Endothelial cell of umbilical vein (primary cell): ENCODE measurements at regions not wholly inside any gene's neighbourhood (a gene's known extent, or its start where the extent isn't known, plus 50 kb on each side); places are given as distances from the start of the nearest gene placed in this dataset.

Experiments used
- BruUV-seq: library from RNA; stranded (reverse); fragments of 400-500 nt; replicated peaks from 2 replicates; lab custom pipeline; 2021; lab: Mats Ljungman, UMichigan
- CTCF ChIA-PET: fragments of 300-600, 350-600 bp; sonication (Branson Sonifier 250); formaldehyde crosslinking; loops from one replicate; lab custom pipeline; 2021; ENCODE audit warnings: antibody characterized with exemption, inconsistent platforms; lab: Charles Lee
- POLR2A ChIA-PET: fragments of 300-600, 350-600 bp; sonication (Branson Sonifier 250); formaldehyde crosslinking; loops from one replicate; lab custom pipeline; 2021; ENCODE audit warnings: antibody characterized with exemption, inconsistent platforms; lab: Charles Lee
- DNase-seq: peaks from one replicate; pipeline ENCODE4 v3.0.0-alpha.2; 2011; ENCODE audit warnings: low read depth, low spot score
- FAIRE-seq: peaks from 2 replicates; lab custom pipeline; 2011; peaks lifted over from hg19 to GRCh38; lab: Jason Lieb, UNC
- H2AFZ ChIP-seq: 2 replicates; pipeline ENCODE4 v1.6.0; 2012; ENCODE audit warnings: low read depth, low read length, control low read depth, inconsistent platforms
- H3K27ac ChIP-seq: 2 replicates; pipeline ENCODE4 v1.5.1; 2011; ENCODE audit warnings: low read depth, mild to moderate bottlenecking, control low read depth, low read length, moderate library complexity; ENCODE audit not compliant: insufficient read depth
- H3K27me3 ChIP-seq, 2 experiments: 2 replicates each; pipeline versions ENCODE4 v1.6.0 to v1.6.1; 2011; ENCODE audit warnings: low read length in 2 of 2, mixed read lengths in 1 of 2; ENCODE audit not compliant: control insufficient read depth in 2 of 2, insufficient read depth in 2 of 2
- H3K36me3 ChIP-seq, 2 experiments: 2 replicates in 1 of 2; 3 replicates in 1 of 2; pipeline ENCODE4 v1.5.1; 2011; ENCODE audit warnings: low read length in 2 of 2, mild to moderate bottlenecking in 1 of 2, moderate library complexity in 1 of 2; ENCODE audit not compliant: control insufficient read depth in 2 of 2, insufficient read depth in 2 of 2; ENCODE audit errors: extremely low read depth in 1 of 2
- H3K4me1 ChIP-seq: 3 replicates; pipeline ENCODE4 v1.5.1; 2011; ENCODE audit warnings: mild to moderate bottlenecking, low read length; ENCODE audit not compliant: control insufficient read depth, insufficient read depth; ENCODE audit errors: extremely low read depth
- H3K4me2 ChIP-seq: 2 replicates; pipeline ENCODE4 v1.6.1; 2011; ENCODE audit warnings: low read length, control low read depth, mixed read lengths; ENCODE audit not compliant: insufficient read depth
- H3K4me3 ChIP-seq, 3 experiments: fragments of 200-600 bp in 1 of 3; sonication (generic), shearing (Covaris generic) in 1 of 3; replicated peaks in 1 of 3; 2 replicates each; pipeline ENCODE4 v1.5.1; 2011 to 2016; ENCODE audit warnings: control low read depth in 3 of 3, low read length in 3 of 3, mild to moderate bottlenecking in 2 of 3, inconsistent platforms in 1 of 3, low read depth in 1 of 3, moderate library complexity in 1 of 3; ENCODE audit not compliant: insufficient read depth in 1 of 3
- H3K79me2 ChIP-seq: 2 replicates; pipeline ENCODE4 v1.6.0; 2012; ENCODE audit warnings: low read length, inconsistent platforms; ENCODE audit not compliant: control insufficient read depth, insufficient read depth
- H3K9ac ChIP-seq: replicated peaks from 2 replicates; pipeline ENCODE3; 2011; ENCODE audit warnings: low read length, control low read depth; ENCODE audit not compliant: insufficient read depth; ENCODE audit errors: extremely low read depth
- H3K9me1 ChIP-seq: replicated peaks from 3 replicates; pipeline ENCODE4 v1.6.0; 2011; ENCODE audit warnings: mild to moderate bottlenecking, low read length; ENCODE audit not compliant: control insufficient read depth, insufficient read depth; ENCODE audit errors: extremely low read depth
- H3K9me3 ChIP-seq: replicated peaks from 2 replicates; pipeline ENCODE4 v1.5.1; 2012; ENCODE audit warnings: low read length, inconsistent platforms; ENCODE audit not compliant: control insufficient read depth, insufficient read depth
- H4K20me1 ChIP-seq: replicated peaks from 2 replicates; pipeline ENCODE3; 2011; ENCODE audit warnings: mild to moderate bottlenecking, low read length; ENCODE audit not compliant: control insufficient read depth, insufficient read depth; ENCODE audit errors: extremely low read depth
- EZH2 ChIP-seq: IDR thresholded peaks from 2 replicates; pipeline ENCODE4 v1.6.1; 2012; ENCODE audit warnings: borderline replicate concordance, low read depth, mild to moderate bottlenecking, moderate library complexity, low read length, inconsistent platforms; ENCODE audit not compliant: severe bottlenecking
- FOS ChIP-seq: IDR thresholded peaks from 2 replicates; pipeline ENCODE4 v1.6.1; 2011; ENCODE audit warnings: mild to moderate bottlenecking, low read length, moderate library complexity, borderline replicate concordance; ENCODE audit not compliant: insufficient read depth
- GATA2 ChIP-seq: IDR thresholded peaks from 2 replicates; pipeline ENCODE4 v1.7.0; 2011; ENCODE audit warnings: low read depth, mild to moderate bottlenecking, moderate library complexity, mixed read lengths, low read length; ENCODE audit not compliant: insufficient read length, insufficient read depth
- JUN ChIP-seq: IDR thresholded peaks from 2 replicates; pipeline ENCODE4 v1.6.1; 2011; ENCODE audit warnings: borderline replicate concordance, low read depth; ENCODE audit not compliant: insufficient read length, insufficient read depth
- MAX ChIP-seq: IDR thresholded peaks from 2 replicates; pipeline ENCODE4 v1.6.1; 2011; ENCODE audit not compliant: insufficient read depth, insufficient read length
- MYC ChIP-seq: IDR thresholded peaks from one replicate; pipeline ENCODE4 v1.6.1; 2011; ENCODE audit warnings: mild to moderate bottlenecking, low read depth, low read length
- POLR2A ChIP-seq: IDR thresholded peaks from 2 replicates; pipeline ENCODE4 v1.6.1; 2012; ENCODE audit warnings: low read depth, mild to moderate bottlenecking, control low read depth, low read length
- POLR2AphosphoS5 ChIP-seq: IDR thresholded peaks from 2 replicates; pipeline ENCODE4 v1.6.1; 2012; ENCODE audit warnings: low read depth, mild to moderate bottlenecking, control low read depth, low read length, moderate library complexity; ENCODE audit not compliant: insufficient read depth
- dilution Hi-C: fragments of 300-500 bp; cut with MboI; formaldehyde crosslinking; loops from one replicate; pipeline ENCODE4 v1.15.0; 2019; ENCODE audit warnings: low sequenced_read_pairs; ENCODE audit not compliant: extremely low pct_ligation_motif_present
- intact Hi-C: fragments of 100-400 bp; cut with micrococcal nuclease; formaldehyde crosslinking; loops from one replicate; pipeline ENCODE4 v1.10.0; 2022
- TF ChIP-seq, protein P1 (sequence below), 2 donors: IDR thresholded peaks; 1 replicate in 1 of 2; 2 replicates in 1 of 2; pipeline ENCODE4 v1.5.1; 2011; ENCODE audit warnings: low read length in 2 of 2, mild to moderate bottlenecking in 2 of 2, moderate library complexity in 2 of 2, control low read depth in 1 of 2, inconsistent platforms in 1 of 2, low read depth in 1 of 2; ENCODE audit not compliant: insufficient read depth in 1 of 2; ENCODE audit errors: extremely low read depth in 1 of 2

DNA sequence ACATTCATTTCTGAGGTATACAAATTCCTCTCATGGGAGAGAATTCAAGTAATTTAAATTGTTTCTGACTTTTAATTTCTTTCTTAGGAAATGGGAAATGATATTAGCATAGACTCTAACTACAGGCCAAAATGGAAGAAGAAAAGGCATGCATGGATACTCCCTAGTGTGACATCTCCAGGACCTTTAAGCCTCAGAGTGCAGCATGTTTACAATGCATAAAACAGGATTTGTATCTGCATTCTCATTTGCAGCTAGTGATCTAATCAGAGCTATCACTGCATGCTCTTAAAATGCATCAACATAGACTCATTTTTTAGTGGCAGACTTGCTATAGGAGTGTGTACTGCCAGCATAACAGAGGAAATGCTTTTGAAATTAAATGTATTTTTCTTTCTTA is 224.6 kb upstream of the GOT2 start:
- ChIA-PET POLR2A (no interaction called here), CTCF (no interaction called here)
- Histone ChIP-seq H2AFZ (no peak overlapping the region), H3K79me2 (no peaks in the 10 kb centered on the region), H3K4me3 (no peak overlapping the region), H3K4me1 (no peaks in the 10 kb centered on the region), H3K4me2 (no peak overlapping the region), H3K9me3 (no peaks in the 10 kb centered on the region), H3K9me1 (no peaks in the 10 kb centered on the region), H4K20me1 (no peaks in the 10 kb centered on the region), H3K9ac (no peak overlapping the region), H3K36me3 (no peaks in the 10 kb centered on the region), H3K27me3 (no peaks in the 10 kb centered on the region), H3K27ac (no peak overlapping the region)
- TF ChIP-seq POLR2A (no peak), JUN (no peak), GATA2 (no peak), EZH2 (no peak), MYC (no peak), FOS (no peak), POLR2AphosphoS5 (no peak), MAX (no peak)
- TF ChIP-seq, protein P1, sequence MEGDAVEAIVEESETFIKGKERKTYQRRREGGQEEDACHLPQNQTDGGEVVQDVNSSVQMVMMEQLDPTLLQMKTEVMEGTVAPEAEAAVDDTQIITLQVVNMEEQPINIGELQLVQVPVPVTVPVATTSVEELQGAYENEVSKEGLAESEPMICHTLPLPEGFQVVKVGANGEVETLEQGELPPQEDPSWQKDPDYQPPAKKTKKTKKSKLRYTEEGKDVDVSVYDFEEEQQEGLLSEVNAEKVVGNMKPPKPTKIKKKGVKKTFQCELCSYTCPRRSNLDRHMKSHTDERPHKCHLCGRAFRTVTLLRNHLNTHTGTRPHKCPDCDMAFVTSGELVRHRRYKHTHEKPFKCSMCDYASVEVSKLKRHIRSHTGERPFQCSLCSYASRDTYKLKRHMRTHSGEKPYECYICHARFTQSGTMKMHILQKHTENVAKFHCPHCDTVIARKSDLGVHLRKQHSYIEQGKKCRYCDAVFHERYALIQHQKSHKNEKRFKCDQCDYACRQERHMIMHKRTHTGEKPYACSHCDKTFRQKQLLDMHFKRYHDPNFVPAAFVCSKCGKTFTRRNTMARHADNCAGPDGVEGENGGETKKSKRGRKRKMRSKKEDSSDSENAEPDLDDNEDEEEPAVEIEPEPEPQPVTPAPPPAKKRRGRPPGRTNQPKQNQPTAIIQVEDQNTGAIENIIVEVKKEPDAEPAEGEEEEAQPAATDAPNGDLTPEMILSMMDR (IDR thresholded peaks at IDR 0.05; ENCODE audit: extremely low read depth in 1 of 2, insufficient read depth in 1 of 2, low read depth in 1 of 2, low read length in 2 of 2), result no peak
- dilution Hi-C loops, result no loop called here
- intact Hi-C loops, result no loop called here
- no peak for FAIRE-seq
- BruUV-seq, result no TSS peak
- no peak for DNase-seq
